GM12878 (cell line): ENCODE measurements at regions not wholly inside any gene's neighbourhood (a gene's known extent, or its start where the extent isn't known, plus 50 kb on each side); places are given as distances from the start of the nearest gene placed in this dataset.

ENCODE experiments used
- ATAC-seq: fragments of 200-7000 bp; cut with Tn5 transposase; 3 replicates; pipeline ENCODE4 v1.9.1; 2020; ENCODE audit warnings: mild to moderate bottlenecking, moderate library complexity
- BruUV-seq: library from RNA; stranded (reverse); fragments of 400-500 nt; replicated peaks from 2 replicates; lab custom pipeline; 2021; lab: Mats Ljungman, UMichigan
- CTCF ChIA-PET: fragments of 300-600 bp; sonication (Branson Sonifier 250); formaldehyde crosslinking; extraction: SDS; loops from one replicate; lab custom pipeline; 2021; ENCODE audit warnings: inconsistent platforms; lab: Yijun Ruan, JAX
- POLR2A ChIA-PET: fragments of 350-600 bp; formaldehyde crosslinking; extraction: SDS; loops from one replicate; lab custom pipeline; 2021; ENCODE audit warnings: inconsistent platforms; lab: Charles Lee
- RAD21 ChIA-PET: fragments of 300-600 bp; sonication (Branson Sonifier 250); formaldehyde crosslinking; loops from one replicate; lab custom pipeline; 2023; ENCODE audit warnings: antibody characterized with exemption; ENCODE audit not compliant: unreplicated experiment; lab: Charles Lee
- SMC1A ChIA-PET: fragments of 300-600 bp; sonication (Branson Sonifier 250); formaldehyde crosslinking; loops from one replicate; lab custom pipeline; 2023; ENCODE audit not compliant: unreplicated experiment, uncharacterized antibody; lab: Charles Lee
- DNase-seq: peaks from one replicate; pipeline ENCODE4 v3.0.0-alpha.2; 2011; ENCODE audit warnings: low read depth, low spot score
- FAIRE-seq: peaks from 3 replicates; lab custom pipeline; 2011; peaks lifted over from hg19 to GRCh38; lab: Jason Lieb, UNC
- H2AFZ ChIP-seq: 2 replicates; pipeline ENCODE4 v1.6.0; 2011; ENCODE audit warnings: low read depth, low read length, control low read depth; ENCODE audit not compliant: control insufficient read depth
- H3K27ac ChIP-seq: 2 replicates; pipeline ENCODE4 v1.5.1; 2011; ENCODE audit warnings: control low read depth; ENCODE audit not compliant: control insufficient read depth, insufficient read depth
- H3K27me3 ChIP-seq, 2 experiments: replicated peaks in 1 of 2; 2 replicates each; pipeline versions ENCODE4 v1.6.0 to v1.6.1; 2011; ENCODE audit warnings: low read length in 1 of 2; ENCODE audit not compliant: control insufficient read depth in 2 of 2, insufficient read depth in 2 of 2
- H3K36me3 ChIP-seq, 2 experiments: 2 replicates each; pipeline ENCODE4 v1.5.1; 2011; ENCODE audit warnings: low read length in 1 of 2; ENCODE audit not compliant: control insufficient read depth in 2 of 2, insufficient read depth in 2 of 2
- H3K4me1 ChIP-seq: 2 replicates; pipeline ENCODE4 v1.6.1; 2011; ENCODE audit warnings: mild to moderate bottlenecking, low read length, moderate library complexity, mixed read lengths; ENCODE audit not compliant: control insufficient read depth, insufficient read depth
- H3K4me2 ChIP-seq: 2 replicates; pipeline ENCODE4 v1.6.0; 2011; ENCODE audit warnings: control low read depth; ENCODE audit not compliant: control insufficient read depth, insufficient read depth
- H3K4me3 ChIP-seq: fragments of 200-600 bp; sonication (generic); 2 replicates; pipeline ENCODE4 v1.5.1; 2016
- H3K79me2 ChIP-seq: 2 replicates; pipeline ENCODE4 v1.6.0; 2011; ENCODE audit warnings: low read length; ENCODE audit not compliant: control insufficient read depth, insufficient read depth
- H3K9ac ChIP-seq: 2 replicates; pipeline ENCODE4 v1.8.0; 2011; ENCODE audit warnings: low read length, control low read depth, mixed read lengths; ENCODE audit not compliant: control insufficient read depth, insufficient read depth
- H3K9me3 ChIP-seq: replicated peaks from 3 replicates; pipeline ENCODE4 v1.5.1; 2011; ENCODE audit warnings: mild to moderate bottlenecking, low read length; ENCODE audit not compliant: control insufficient read depth, insufficient read depth
- H4K20me1 ChIP-seq: 2 replicates; pipeline ENCODE4 v1.6.0; 2011; ENCODE audit not compliant: control insufficient read depth, insufficient read depth
- SMAD5 ChIP-seq: IDR thresholded peaks from 2 replicates; pipeline ENCODE4 v1.6.1; 2016; ENCODE audit warnings: antibody characterized with exemption, low read depth
- SRF ChIP-seq, 2 experiments: IDR thresholded peaks; 2 replicates each; pipeline ENCODE4 v1.6.1; 2011; ENCODE audit warnings: low read depth in 2 of 2, low read length in 2 of 2, mild to moderate bottlenecking in 1 of 2, moderate library complexity in 1 of 2
- WGBS: methylation state at CpG from one replicate; pipeline ENCODE4 v1.1.6; 2016; ENCODE audit warnings: low lambda C conversion rate; ENCODE audit not compliant: insufficient replicate concordance, insufficient coverage; ENCODE audit errors: missing lambda C conversion rate; 5-methylcytosine and 5-hydroxymethylcytosine counted together
- in situ Hi-C: fragments of 300-500 bp; cut with MboI; formaldehyde crosslinking; loops from 9 replicates; pipeline ENCODE4 v1.14.3; 2018; ENCODE audit warnings: mixed read lengths
- intact Hi-C: fragments of 100-400 bp; cut with micrococcal nuclease; formaldehyde crosslinking; loops from one replicate; pipeline ENCODE4 v1.14.2; 2022; ENCODE audit not compliant: unreplicated experiment
- TF ChIP-seq, protein P1 (sequence below): fragments of 450-650 bp; IDR thresholded peaks from 2 replicates; pipeline ENCODE4 v1.6.1; 2016; ENCODE audit warnings: mild to moderate bottlenecking
- TF ChIP-seq, protein P2 (sequence below): fragments of 450-650 bp; formaldehyde crosslinking; IDR thresholded peaks from 2 replicates; pipeline ENCODE4 v1.4.0; 2022; ENCODE audit warnings: mild to moderate bottlenecking, moderate library complexity

DNA sequence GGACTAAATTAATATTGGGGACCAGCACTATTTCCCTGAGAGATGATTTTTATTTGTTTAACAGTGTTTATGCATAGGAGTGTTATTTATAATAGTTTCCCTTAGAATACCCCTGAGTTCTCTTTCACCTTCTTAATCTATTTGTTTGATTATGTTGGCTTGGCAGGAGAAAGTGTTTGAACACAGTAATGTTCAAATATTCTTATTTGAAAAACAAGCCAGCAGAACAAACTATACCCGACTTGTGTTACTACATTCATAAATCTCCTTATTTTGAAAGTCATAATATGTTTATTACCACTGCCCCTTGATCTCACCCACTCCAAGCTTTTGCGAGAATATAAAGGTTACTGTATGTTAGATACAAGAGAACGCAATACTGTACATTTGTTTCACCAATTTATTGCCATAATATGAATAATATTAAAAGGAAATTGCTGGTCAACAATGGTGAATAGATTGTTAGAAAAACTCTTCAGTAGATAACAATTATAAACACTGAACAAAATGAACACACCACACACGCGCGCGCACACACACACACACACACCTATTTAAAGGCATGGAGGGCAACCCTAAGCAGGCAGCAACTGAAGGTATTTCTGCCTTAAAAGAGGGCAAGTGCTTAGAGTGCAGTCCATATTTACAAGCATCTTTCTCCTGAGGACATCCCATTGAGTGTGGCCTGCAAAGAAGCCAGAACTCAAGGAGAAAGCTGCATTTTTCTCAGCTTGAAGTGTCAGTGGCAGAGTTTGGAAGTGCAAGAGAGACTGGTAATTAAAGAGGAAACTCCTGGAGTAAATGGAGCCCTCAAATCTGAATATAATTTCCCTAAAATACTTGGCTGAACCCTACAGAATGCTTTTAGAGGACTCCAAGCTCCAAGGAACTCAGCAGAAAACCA, 279.4 kb upstream of the MAN1A1 start:
- FAIRE-seq (no peak), ATAC-seq (no peak), DNase-seq (no peak)
- H3K4me2 ChIP-seq, result no peak overlapping the region
- H3K4me3 ChIP-seq, result no peak overlapping the region
- no peak overlapping the region for H2AFZ ChIP-seq
- WGBS, result 82% methylated on average over 7 of the region's 7 CpGs
- no TSS peak for BruUV-seq
- H3K36me3 ChIP-seq, result no peaks in the 10 kb centered on the region
- no peaks in the 10 kb centered on the region for H4K20me1 ChIP-seq
- SMC1A ChIA-PET, result interaction anchor here (0.7 to 1.2 kb wide), 3 partner anchors 9 to 294 kb away, joined by 3 to 5 read pairs (median 4); no protein-coding TSS in a partner anchor
- H3K27ac ChIP-seq, result no peak overlapping the region
- RAD21 ChIA-PET, result no interaction called here
- no peak overlapping the region for H3K9ac ChIP-seq
- no peaks in the 10 kb centered on the region for H3K9me3 ChIP-seq
- CTCF ChIA-PET, result interaction anchor here (2.1 kb wide), 1 partner anchor 278 kb away, joined by 9 read pairs; no protein-coding TSS in a partner anchor
- H3K4me1 ChIP-seq, result no peaks in the 10 kb centered on the region
- POLR2A ChIA-PET, result interaction anchor here (0.6 kb wide), 2 partner anchors 486 to 1591 kb away, joined by 3 read pairs; no protein-coding TSS in a partner anchor
- in situ Hi-C loops (no loop called here), intact Hi-C loops (no loop called here)
- H3K27me3 ChIP-seq, result no peaks in the 10 kb centered on the region; a peak in 1 of 4 replicates
- no peaks in the 10 kb centered on the region for H3K79me2 ChIP-seq
- TF ChIP-seq, protein P1, sequence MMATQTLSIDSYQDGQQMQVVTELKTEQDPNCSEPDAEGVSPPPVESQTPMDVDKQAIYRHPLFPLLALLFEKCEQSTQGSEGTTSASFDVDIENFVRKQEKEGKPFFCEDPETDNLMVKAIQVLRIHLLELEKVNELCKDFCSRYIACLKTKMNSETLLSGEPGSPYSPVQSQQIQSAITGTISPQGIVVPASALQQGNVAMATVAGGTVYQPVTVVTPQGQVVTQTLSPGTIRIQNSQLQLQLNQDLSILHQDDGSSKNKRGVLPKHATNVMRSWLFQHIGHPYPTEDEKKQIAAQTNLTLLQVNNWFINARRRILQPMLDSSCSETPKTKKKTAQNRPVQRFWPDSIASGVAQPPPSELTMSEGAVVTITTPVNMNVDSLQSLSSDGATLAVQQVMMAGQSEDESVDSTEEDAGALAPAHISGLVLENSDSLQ, result no peak
- TF ChIP-seq, protein P2, sequence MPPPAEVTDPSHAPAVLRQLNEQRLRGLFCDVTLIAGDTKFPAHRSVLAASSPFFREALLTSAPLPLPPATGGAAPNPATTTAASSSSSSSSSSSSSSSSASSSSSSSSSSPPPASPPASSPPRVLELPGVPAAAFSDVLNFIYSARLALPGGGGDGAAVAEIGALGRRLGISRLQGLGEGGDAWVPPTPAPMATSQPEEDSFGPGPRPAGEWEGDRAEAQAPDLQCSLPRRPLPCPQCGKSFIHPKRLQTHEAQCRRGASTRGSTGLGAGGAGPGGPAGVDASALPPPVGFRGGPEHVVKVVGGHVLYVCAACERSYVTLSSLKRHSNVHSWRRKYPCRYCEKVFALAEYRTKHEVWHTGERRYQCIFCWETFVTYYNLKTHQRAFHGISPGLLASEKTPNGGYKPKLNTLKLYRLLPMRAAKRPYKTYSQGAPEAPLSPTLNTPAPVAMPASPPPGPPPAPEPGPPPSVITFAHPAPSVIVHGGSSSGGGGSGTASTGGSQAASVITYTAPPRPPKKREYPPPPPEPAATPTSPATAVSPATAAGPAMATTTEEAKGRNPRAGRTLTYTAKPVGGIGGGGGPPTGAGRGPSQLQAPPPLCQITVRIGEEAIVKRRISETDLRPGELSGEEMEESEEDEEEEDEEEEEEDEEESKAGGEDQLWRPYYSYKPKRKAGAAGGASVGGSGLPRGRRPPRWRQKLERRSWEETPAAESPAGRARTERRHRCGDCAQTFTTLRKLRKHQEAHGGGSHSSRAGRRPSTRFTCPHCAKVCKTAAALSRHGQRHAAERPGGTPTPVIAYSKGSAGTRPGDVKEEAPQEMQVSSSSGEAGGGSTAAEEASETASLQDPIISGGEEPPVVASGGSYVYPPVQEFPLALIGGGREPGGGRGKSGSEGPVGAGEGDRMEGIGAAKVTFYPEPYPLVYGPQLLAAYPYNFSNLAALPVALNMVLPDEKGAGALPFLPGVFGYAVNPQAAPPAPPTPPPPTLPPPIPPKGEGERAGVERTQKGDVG, result no peak
- no peak for TF ChIP-seq SRF (IDR thresholded peaks at IDR 0.05; ENCODE audit: low read depth in 2 of 2, low read length in 2 of 2)
- no peak for TF ChIP-seq SMAD5
